OCI-LY7 (cell line): ENCODE measurements at regions not wholly inside any gene's neighbourhood (a gene's known extent, or its start where the extent isn't known, plus 50 kb on each side); places are given as distances from the start of the nearest gene placed in this dataset.

Source experiments
- EZH2phosphoT487 ChIP-seq: fragments of 200-600 bp; sonication (generic); IDR thresholded peaks from 2 replicates; pipeline ENCODE4 v1.6.1; 2018; ENCODE audit warnings: low read depth, borderline replicate concordance, mild to moderate bottlenecking, mixed run types, antibody characterized with exemption, low read length, moderate library complexity, mixed read lengths
- TF ChIP-seq, protein P1 (sequence below): fragments of 200-600 bp; sonication (generic); conservative IDR thresholded peaks from 2 replicates; pipeline ENCODE4 v1.5.1; 2014; ENCODE audit warnings: mild to moderate bottlenecking, antibody characterized with exemption, low read length, moderate library complexity, mixed read lengths

DNA sequence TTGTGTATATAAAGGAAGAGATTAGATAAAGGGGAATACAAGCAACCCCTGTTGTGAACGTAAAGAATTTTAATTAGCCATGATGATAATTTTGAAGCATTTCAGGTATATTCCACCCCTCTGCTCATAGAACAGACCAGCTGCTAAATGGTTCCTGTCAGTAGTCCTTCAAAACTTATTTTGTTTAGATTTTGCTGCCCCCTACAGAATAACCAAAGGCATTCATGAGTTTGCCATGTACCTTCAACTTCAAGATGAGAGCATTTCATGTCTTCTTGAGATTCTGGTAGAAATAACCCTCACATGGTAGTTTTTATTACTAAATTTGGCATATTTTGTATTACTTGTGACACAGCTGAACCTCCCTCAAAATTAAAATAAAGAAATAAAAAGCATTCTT is 1586.7 kb downstream of the HACE1 start:
- TF ChIP-seq, protein P1, sequence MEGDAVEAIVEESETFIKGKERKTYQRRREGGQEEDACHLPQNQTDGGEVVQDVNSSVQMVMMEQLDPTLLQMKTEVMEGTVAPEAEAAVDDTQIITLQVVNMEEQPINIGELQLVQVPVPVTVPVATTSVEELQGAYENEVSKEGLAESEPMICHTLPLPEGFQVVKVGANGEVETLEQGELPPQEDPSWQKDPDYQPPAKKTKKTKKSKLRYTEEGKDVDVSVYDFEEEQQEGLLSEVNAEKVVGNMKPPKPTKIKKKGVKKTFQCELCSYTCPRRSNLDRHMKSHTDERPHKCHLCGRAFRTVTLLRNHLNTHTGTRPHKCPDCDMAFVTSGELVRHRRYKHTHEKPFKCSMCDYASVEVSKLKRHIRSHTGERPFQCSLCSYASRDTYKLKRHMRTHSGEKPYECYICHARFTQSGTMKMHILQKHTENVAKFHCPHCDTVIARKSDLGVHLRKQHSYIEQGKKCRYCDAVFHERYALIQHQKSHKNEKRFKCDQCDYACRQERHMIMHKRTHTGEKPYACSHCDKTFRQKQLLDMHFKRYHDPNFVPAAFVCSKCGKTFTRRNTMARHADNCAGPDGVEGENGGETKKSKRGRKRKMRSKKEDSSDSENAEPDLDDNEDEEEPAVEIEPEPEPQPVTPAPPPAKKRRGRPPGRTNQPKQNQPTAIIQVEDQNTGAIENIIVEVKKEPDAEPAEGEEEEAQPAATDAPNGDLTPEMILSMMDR: peak; percentile 60
- no peak for TF ChIP-seq EZH2phosphoT487
